Right renal pelvis (tissue), 4 donors: ENCODE measurements at regions not wholly inside any gene's neighbourhood (a gene's known extent, or its start where the extent isn't known, plus 50 kb on each side); places are given as distances from the start of the nearest gene placed in this dataset.

ENCODE experiments used
- DNase-seq, 4 donors: peaks; one replicate each; pipeline ENCODE4 v3.0.0-alpha.2; 2013; ENCODE audit warnings: low read depth in 4 of 4, low spot score in 3 of 4, missing footprints in 1 of 4

DNA sequence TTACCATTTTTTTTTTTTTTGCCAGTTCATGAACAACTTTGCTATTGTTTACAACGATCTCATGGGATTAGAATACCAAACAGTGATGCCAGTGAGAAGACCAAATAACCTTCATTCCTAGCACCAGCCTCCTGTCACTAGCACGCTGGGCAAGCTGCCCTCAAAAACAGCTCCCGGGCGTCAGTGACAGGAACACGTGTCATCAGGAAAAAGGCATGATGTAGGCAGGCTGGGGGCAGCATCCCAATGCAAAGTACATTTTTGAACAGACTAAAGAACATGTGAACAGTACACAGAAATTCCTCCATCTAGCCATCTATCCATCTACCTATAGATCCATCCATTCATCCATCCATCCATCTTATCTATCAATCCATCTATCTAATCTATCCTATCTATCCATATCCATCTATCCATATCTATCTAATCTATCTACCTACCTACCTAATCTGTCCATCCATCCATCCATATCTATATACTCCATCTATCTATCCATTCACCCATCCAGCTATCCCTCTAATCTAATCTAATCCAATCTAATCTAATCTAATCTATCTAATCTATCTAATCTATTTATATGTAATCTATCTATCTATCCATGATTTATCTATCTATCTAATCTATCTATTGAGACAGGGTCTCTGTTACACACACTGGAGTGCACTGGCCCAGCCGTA, 378.5 kb downstream of the SHANK2 start:
- no peak for DNase-seq

DNA sequence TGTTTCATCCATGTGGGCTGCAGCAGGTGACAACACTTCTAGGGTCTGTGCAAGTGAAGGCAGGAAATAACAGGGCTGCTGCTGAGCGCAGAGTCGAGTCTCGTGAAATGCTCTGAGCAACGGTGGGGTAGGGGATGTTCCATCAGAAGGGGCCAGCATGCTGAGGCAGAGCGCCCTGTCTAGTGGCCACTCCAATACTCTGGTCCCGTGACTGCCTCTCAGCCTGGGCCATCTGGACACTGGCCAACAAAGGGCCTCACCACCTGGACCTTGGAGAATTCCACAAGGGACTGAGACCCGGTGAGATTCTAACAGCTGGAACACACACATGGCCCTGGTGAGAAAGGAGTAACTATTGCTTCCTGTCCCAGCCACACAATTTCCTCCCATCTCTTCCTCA, 375.7 kb downstream of the SHANK2 start:
- no peak for DNase-seq

- no peak for DNase-seq
Measured at GRCh38 chr11:70877151-70877550, 375.2 kb downstream of the SHANK2 start.

- no peak for DNase-seq
Measured at GRCh38 chr11:70878366-70878765, 374.0 kb downstream of the SHANK2 start.

DNA sequence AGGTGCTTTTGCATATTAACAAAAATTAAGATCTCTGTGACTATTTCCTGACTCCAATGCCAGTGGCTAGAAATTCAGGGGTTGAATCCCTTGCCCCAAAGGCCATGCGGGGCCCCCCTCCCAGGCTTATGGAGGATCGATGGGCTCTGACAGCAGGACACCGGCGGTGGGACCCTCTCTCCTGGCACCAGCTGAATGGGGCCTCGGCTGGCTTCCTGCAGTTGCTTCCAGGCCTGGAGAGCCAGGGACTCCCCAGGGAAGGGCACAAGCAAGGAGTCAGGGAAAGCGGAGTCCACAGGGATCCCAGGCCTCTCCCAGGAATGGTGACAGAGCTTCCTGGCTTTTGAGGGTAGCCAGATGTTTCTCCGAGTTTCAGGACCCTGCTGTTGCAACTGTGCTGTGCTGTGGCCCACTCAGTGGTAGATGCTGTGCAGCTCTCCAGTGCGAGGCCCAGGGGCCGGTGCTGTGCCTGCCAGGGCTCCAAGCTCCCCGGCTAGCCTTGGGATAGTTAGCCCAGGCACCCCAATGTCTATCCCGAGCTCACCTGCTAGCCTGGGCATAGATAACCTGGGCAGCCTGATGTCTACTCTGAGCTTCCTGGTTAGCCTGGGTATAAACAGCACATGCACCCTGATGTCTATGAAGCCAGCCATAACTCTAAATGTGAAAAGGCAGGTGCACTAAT, 372.6 kb downstream of the SHANK2 start:
- no peak for DNase-seq

DNA sequence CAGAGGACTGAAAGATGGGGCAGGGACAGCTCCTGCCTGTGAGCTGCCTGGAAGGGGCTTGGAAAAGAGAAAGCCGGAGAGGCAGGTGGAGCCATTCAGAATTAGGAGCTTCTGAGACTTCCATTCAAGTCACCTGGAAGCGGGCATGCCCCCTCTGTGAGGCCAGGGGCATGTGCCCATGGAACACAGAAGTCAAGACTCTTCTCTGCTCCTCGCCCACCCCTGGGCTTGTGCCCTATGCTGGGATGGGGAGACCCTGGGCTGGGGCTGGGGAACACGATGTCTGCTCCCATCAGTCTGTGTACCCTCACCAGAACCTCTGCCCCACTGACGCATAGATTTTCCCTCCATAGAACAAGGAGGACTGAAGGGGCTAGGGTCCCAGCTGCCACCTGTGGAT, 372.0 kb downstream of the SHANK2 start:
- no peak for DNase-seq

- DNase-seq: no peak
Measured at GRCh38 chr11:70881948-70882715, 370.2 kb downstream of the SHANK2 start.

DNA sequence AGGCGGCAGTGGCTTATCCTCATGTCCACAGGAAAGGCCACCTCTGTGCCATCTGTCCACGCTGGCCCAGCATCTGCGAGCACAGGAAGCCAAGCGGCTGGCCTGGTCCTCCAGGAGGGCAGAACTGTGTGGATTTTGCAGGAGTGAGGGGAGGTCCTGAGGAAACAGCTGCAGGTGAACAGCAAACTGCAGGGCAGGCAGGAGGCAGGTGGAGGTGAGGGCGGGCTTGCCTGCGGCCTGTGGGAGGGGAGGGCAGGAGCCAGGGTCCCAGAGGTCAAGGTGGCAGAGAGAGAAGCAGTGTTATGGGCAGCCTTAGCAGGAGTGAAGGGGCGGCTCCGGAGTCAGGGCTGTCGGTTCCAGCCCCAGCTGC, 369.7 kb downstream of the SHANK2 start:
- no peak for DNase-seq

- DNase-seq: no peak
Measured at GRCh38 chr11:70883323-70883940, 368.9 kb downstream of the SHANK2 start.

- DNase-seq: peak in 1 of 4 donors; percentile 5
Measured at GRCh38 chr11:70883973-70884623, 368.3 kb downstream of the SHANK2 start.

- peak in 2 of 4 donors; percentile 7 to 47 for DNase-seq
Measured at GRCh38 chr11:70885281-70886231, 366.8 kb downstream of the SHANK2 start.

DNA sequence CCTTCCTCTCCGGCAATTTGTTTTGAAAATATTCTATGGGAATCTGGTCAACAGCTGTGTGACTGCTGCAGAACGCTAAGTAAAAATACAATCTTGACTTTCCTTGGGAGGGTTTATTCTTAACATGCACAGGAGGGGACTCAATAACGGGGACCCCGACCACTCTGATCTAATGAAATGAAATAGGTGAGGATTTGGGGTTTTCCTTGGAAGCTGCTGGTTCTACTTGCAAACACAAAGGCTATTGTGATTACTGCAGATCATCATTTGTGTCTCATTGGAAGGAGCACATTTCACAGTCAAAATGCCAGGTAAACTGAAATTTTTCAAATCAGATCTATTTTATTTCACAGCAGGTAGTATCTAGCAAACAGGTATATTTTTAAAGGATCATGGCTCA, 366.1 kb downstream of the SHANK2 start:
- no peak for DNase-seq

DNA sequence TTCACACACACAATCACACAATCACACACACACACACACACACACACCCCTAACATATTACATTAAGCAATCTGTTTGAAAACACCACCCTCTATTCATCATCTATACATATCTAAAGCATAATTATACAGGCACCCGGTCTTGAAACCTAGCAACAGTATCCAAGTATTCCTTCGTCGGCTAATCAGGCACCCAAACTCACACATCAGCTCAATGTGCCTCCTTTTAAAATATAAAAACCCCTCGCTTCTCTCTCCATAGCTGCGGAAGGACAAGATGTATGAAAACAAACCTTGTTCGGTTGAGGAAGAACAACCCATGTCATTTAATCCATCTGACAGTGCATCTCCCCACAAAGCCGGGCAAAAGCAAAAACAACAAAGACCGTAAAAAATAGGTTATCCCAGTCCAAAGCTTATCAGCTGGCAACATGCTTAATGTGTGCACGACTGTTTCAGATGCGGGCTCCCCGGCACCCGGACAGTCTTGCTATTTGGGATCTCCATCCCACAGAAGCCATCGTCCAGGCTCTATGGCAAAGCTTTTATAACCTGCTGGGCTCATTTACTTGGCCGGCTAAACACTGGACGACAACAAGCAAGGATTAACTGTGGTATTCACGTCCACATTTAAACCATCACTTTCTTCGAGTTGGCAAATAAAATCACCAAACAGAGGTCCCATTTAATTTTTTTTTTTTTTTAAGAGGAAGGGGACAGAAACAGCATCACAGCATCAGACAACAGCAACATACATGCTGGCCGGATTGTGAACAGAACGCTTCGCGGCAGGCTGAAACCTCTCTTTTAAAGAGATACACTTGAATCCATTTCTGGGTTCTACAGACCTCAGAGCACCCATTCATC, 365.5 kb downstream of the SHANK2 start:
- no peak for DNase-seq

DNA sequence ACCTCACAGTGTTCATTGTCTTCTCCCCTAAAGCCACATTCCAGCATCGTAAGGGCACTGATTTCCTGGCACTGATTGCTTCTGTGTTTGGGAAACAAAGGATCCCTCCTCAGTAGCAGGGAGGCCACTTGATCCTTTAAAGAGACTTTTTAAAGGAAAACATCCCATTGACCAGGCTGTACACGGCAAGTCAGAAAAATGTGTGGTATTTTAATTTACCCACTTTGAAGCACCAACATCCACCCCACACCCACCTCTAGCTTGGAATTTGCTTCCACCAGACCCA, 364.9 kb downstream of the SHANK2 start:
- no peak for DNase-seq

DNA sequence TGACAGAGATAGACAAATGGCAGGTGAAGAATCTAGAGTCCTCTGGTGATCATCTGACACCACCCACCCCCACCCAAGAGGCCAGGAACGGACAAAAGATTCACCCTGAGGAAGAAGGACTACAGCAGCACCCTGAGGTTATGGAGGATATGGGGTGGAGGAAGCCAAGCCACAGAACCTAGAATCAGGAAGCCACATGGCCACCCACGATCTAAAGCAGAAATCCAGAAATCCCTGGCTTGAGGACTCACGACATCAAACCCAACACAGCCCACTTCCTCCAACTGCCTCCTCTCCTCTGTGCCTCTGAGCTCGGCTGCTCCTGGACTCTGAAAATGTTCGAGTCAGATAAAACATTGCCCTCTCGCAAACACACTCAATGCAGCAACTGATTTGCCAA, 364.3 kb downstream of the SHANK2 start:
- no peak for DNase-seq

- no peak for DNase-seq
Measured at GRCh38 chr11:70889411-70889810, 363.0 kb downstream of the SHANK2 start.

DNA sequence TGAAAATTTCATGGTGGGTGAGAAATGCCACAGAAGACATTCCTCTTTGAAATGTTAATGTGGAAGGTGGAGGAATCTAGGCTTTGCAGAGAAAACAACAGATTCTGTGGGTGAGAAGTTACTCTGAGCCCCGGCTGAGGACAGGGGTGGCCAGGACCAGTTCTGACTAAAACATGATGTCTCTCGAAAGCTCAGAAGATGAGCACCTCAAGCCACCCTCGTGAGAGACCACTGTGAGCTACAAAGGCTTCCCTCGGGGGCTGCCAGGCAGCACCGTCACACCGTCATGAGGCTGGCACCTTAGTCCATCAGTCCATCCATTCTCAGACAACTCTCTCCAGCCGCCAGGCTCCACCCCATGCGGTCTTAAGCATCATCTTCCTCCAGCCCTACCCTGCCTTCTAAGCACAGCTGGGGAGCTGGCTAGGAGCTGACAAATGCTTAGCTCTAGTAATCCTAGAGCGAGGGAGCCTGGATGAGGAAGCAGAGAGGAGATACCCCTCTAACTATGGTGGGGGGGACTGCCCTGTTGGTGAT, 360.5 kb downstream of the SHANK2 start:
- no peak for DNase-seq

- DNase-seq: no peak
Measured at GRCh38 chr11:70892889-70893288, 359.5 kb downstream of the SHANK2 start.
